ENCODE measurements at regions not wholly inside any gene's neighbourhood (a gene's known extent, or its start where the extent isn't known, plus 50 kb on each side); places are given as distances from the start of the nearest gene placed in this dataset.

DNA sequence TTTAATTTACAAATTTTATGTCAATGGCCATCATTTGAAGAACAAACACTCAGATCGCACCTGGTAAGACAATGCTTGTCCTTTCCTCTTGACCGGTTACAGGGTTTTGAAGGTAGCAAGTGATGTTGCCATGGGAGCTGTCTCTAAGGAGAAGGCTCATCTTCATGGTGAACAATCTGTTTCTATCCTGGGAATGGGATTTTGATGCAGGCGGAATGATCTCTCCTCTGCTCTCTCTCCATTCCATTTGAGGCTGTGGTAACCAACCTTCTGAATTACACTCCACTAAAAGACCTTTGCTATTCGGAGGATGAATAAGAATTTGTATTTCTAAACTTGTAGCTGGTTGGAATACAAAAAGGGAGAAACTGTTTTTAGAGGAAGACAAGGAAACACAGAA is 57.9 kb upstream of the SLC5A9 start:
- DNase-seq (ENCODE audit: low read depth) = no peak

DNA sequence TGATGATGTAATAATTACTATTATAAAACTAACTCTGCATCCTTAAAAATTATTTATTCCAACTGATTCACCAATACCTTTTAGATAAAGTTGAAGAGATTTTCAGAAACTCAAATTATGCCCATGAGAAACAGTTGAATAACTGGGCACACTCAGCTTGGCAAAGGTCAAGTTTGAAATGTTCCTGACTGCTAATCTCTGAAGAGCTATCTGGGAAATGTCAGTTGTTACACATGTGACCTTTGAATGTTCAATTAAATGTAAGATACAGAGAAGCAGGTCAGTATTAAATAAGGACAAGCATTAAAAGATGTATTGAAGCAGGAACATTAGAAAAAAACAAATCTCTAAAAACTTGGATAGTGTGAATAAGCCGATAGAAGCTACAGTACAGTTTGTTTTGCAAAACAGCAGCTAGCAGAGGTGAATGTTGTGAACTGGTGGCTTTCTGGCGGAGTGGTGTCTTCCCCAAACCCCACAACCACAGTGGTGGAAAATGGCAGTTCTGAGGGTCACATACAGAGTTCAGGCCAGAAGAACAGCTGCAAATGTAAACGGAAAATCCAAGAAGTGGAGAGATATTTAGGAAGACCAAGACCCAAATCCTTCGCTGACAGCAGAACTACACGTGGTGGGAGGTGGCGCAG is 61.9 kb upstream of the SLC5A9 start:
- DNase-seq (ENCODE audit: low read depth) = no peak

DNA sequence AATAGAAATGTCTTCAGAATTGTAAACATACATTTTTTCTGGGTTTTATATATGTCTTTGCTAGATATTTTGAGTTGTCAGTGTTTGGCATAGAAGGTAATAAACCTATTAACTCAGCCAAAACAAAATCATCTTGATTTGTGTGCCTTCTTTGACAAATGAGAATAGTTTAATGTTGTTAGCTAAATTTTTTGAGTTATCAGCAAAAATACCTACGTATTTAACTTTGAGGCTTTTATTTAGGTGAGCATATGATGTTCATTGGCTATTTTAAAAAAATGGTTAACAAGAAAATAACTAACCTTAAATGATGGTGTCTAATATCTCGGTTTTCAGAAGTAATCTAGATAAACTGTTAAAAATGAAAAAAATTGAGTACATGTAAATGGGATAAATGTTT is 83.2 kb upstream of the SLC5A9 start:
- DNase-seq (ENCODE audit: low read depth) = no peak

DNA sequence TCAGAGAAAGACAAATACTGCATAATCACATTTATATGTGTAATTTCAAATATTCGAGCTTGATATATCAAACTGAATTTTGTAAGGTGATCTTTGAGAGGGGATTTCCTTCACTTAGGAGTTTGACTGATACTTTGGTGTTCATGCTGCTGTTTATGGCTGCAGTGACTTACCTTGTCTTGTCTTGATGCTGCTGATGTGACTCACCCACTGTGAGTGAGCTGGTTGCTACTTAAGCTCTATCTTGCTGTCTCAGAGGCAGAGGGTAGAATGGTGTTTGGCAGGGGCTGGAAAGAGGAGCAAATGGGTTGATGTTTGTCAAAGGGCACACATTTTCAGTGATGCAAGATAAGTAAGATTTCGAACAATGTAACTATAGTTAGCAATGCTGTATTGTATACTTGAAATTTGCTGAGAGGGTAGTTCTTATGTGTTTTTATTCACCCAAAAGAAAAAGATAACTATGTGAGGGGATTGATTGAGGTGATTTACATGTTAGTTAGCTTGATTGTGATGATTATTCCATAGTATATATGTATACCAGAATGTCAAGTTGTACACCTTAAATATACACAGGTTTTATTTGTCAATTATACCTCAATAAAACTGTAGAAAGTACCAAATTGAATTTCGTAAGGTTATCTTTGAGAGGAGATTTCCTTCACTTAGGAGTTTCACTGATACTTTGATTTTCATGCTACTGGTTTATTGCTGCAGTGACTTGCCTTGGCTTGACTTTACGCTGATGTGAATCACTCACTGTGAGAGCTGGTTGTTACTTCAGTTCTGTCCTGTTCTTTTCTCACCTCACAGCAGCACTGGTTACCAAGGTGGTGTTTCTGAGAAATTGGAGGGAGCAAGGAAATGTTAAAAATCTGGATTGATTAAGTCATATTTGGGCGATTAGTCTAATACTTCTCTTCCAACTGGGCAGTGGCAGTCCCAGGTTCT is 94.5 kb upstream of the SLC5A9 start:
- DNase-seq (ENCODE audit: low read depth) = no peak

DNA sequence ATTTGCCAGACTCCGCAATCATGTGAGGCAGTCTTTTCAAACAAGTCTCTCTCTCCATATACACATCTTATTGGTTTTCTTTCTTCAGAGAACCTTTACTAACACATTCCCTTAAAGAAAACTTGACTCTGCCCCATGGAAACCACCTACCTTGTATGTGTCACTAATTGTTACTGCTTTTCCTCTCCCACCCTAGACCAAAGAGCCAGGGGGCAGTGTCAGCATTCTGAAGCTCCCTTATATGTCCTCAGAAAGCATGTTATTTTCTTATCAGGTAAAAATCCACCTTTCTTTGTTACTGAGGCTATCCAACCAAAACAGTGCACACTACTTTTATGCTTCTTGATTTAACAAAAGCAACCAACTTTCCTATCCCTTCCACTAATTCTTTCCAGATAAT is 98.9 kb upstream of the SLC5A9 start:
- DNase-seq (ENCODE audit: low read depth) = no peak

DNA sequence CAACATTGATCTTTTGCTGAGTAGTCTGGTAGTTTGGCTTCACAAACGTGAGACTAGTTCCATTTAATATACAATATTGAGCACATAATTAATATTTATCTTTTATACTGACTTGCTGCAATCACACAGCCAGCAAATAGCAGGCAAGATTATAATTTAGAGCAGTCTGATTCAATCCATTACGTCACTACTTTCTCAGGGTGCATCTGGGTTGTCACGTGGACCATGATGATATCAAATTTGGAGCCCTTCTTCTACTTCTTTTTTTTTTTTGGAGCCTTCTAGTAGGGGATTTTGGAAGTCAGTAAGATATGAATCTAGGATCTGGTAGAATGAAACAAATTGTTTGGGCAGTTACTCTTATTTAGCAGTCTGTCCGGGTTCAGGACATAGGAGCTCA is 100.6 kb upstream of the SLC5A9 start:
- DNase-seq (ENCODE audit: low read depth) = no peak

DNA sequence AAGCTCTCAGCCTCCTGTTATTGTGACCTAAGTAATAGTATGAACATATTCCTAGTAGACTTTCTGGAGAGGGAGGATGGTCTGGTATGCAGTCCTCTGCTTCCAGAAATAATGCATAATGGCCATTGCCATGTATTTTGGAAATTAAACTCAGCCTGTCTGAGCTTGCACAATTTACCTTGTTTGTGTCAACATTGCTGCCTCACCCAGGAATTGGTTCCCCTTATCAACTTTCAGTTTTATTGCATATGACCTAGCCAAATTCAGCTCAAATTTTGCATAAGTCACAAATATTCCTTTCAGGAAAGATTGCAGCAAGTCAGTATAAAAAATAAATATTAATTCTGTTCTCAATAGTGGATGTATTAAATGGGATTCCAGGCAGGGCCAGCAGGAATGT is 101.9 kb upstream of the SLC5A9 start:
- DNase-seq (ENCODE audit: low read depth) = no peak

DNA sequence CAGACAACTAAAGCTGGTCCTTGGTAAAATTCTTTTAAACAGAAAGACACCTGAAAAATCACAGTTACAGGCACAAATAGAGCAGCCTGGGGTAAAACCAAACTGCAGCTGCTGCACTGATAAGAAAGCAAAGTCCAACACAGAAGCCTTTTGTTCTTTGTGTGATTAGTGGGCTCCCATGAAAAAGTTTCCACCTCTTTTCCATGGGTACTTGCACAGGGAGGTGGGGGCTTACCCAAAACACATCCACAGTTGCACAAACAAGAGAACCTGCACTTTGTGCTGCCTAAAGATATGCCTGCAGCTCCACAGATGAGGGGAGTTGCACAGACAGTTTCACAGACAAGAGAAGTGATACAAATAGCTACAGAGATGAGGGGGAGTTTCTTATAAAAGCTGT is 106.7 kb upstream of the SLC5A9 start:
- no peak for DNase-seq (ENCODE audit: low read depth)

DNA sequence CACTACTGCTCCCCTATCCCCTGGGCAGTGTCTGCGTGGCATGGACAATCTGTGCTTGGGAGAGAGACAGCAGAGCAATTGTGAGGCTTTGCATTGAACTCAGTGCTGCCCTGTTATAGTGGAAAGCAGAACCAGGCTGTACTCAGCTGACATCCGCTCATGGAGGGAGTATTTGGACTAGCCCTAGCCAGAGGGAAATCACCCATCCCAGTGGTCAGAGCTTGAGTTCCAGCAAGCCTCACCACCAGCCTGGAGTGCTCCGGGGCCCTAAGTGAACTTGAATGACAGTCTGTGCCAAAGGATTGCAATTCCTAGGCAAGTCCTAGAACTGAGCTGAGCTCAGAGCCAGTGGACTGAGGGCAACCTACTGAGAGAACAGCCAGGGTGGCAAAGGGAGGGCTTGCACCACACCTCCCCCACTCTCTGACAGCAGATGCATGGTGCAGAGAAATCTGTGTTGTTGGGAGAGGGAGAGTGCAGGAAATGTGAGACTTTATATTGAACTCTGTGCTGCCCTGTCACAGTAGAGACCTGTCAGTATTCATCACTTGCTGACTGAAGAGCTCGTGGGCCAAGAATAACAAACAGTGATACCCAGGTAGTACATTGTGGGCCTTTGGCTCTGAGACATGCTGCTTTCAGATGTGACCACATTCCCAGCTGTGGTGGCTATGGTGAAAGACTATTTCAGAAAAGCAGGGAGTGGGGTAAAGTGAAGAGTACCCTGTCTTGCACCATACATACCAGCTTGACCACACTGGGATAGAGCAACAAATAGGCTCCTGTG is 107.7 kb upstream of the SLC5A9 start:
- DNase-seq (ENCODE audit: low read depth) = no peak

DNA sequence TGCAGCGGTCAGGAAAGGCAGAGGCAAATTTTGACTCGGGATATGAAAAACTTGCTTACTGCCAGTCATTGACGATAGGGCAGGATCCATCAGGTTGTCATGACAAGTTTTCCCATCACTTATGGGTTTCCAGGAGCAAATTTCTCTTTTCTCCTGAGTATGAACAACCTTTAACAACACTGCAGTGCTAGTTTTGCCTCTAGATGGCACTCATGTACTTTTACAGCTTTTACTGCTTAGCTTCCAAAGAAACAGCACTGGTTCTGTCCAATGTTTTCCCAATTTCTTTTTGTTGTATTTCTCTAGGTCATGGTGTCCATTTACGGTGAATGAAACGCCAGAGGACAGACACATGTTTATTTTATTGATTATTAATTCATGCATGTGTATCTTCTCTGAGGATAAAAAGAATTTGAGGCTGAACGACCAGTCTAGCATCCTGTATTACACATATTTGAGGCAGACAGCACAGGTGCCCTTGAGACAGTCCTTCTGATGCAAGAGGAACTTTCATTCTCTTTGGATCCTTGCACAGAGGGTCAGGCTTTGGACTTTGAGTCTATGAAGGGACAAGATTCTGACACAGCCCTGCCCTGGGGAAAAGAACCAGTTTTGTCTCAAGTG is 112.3 kb upstream of the TRABD2B start:
- peak; percentile 44 for DNase-seq (ENCODE audit: low read depth)

DNA sequence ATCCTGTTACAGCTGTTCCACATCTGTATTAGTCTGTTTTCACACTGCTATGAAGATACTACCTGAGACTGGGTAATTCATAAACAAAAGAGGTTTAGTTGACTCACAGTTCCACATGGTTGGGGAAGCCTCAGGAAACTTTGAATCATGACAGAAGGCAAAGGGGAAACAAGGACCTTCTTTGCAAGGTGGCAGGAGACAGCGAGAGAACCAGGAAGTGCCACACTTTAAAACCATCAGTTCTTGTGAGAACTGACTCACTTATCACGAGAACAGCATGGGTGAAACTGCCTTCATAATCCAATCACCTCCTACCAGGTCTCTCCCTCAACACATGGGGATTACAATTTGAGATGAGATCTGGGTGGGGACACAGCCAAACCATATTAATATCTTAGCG is 110.3 kb upstream of the TRABD2B start:
- DNase-seq (ENCODE audit: low read depth) = no peak

DNA sequence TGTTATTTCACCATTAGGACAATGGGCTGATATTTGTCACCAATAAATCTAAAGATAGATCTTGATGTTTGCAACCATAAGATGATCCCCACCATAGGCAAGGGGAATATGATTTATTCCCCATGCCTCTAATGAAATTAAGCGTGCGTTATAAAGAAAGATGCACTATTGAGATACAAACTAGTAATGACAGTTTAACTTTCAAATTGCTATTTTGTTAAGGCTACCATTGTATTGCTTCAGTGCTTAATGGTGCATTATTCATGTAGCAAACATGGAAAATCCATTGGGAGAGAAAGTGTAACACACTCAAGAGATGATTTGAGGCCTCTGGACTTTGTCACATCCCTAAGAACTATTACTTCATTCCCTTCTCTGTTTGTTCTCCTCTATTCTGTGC is 108.9 kb upstream of the TRABD2B start:
- no peak for DNase-seq (ENCODE audit: low read depth)

DNA sequence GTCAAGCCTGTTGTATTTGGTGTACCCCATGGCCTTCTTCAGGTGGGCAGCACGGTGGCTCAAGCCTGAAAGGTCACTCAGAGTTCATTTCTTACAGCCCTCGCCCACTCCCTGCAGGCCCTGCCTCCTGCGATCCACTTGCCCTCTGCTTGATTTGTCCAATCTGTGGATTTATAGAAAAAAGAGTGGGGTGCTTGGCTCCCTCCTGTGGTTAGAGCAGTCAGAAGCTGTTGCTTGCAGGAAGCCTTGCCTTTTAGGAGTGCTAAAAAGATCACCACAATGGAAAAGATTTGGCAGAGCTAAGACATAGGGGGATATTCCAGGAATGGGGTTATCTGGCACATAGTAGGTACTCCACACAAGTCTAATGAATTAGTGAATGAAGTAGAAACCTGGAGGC is 108.0 kb upstream of the TRABD2B start:
- no peak for DNase-seq (ENCODE audit: low read depth)

DNA sequence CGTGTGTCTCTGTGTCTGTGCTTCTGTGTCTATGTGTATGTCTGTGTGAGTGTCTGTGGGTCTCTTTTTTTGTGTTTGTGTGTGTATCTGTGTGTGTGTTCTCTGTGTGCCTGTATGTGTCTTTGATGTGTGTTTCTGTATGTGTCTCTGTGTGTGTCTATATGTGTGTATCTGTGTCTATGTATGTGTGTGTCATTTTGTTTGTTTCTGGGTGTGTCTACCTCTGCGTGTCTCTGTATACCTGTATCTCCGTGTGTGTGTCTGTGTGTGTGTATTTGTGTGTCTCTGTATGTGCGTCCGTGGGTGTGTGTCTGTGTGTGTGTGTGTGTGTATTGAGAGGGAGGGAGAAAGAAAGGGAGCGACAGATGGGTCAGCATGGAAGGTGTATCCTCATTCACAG is 106.3 kb upstream of the TRABD2B start:
- no peak for DNase-seq (ENCODE audit: low read depth)

DNA sequence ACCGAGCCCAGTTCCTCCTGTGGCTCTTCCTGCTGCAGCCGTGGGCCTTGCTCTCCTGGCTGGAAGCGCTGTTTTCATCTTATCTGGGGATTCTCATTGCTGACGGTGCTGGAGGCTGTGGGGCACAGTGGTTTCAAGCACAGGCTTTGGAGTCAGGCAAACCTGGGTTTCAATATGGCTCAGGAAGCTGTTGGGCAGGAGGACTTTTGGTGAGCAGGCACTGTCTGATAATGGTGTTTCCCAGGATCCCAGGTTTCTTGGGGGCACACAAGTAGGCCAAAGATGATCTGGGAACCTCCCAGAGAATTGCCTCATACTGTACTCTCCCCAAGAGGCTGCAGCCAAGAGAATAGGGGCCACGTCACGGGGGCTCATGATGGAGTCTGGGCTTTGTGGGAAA is 105.6 kb upstream of the TRABD2B start:
- DNase-seq (ENCODE audit: low read depth) = no peak

DNA sequence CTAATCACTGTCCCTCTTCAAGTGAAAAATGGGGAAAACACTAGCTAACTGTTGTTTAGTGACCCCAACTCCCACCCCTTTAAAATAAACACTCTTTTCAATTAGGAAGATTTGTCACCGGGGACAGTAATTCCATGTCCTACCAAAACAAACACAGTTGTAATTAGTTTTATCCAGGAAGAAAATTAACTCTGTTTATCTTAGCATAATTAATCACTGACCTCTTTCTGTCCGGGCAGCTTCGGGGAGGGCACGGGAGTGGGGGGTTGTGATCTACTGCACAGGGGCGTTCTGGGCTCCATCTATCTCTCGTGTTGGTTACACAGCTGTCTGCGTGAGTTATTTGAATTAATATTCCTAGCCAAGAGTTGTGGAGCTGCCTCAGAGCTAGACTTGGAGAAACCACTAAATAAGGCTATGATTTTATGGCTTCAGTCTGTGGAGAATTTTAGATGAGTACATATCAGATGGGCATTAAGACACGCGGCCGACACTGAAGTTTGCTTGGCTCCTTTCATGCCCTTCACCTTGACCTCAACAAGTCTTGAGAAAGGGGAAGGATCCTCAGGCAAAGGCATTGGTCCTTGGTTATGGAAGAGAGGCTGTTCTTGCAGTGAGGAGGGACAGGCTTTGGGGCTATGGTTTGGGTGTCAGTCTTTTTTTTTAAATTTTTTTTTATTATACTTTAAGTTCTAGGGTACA is 102.0 kb upstream of the TRABD2B start:
- no peak for DNase-seq (ENCODE audit: low read depth)

DNA sequence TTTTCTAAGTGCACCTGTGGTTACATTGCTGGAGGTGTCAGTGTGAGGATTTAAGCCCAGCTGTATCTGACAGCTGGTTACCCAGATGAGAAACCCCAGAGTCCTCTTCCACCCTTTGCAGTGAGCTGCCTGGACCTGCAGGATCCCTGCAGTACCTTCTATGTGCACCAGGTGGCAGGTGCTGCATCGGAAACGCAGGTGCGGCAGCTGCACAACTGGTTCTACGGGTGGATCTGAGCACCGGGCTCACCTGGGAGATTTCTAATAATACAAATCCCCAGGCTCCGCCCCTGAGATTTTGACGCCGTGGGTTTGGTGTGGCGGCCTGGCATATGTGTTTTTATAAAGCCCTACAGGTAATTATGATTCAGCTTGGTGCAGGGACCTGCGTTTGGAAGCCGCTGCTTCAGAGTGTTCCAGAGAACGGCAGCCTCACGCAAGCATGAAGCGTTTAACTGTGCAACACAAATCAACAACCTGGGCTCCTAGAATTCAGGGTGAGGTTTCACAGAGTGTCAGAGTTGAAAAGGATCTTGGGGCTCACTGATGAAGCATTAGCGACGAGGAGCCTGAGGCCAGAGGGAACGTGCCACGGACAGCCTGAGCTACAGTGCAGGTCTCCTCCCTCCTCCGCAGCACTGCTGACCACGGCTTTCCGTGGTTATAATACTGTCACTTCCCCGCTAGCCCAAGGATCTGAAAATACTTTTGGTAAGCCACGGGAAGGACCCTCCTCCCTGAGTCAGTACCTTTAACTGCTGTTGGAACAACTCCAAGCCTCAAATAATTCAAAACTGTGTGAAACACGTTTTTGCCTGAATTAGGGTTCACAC is 96.7 kb upstream of the TRABD2B start:
- DNase-seq (ENCODE audit: low read depth) = no peak

DNA sequence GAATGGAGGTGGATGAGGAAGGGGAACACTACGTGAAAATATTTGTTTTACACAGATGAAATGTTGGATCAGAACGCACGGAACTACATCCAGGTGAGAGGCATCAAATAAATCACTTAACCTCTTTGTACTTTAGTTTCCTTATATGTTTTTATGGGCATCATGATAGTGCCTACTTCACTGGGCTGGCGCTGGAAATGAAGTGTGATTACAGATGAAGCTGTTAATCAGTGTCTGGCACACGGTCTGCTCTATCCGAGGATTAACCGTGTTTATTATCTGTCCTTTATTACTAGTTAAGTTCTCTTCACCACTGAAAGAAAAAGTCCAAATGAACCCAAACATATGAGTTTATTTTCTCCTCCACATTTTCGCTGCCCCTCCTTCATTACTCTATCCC is 96.0 kb upstream of the TRABD2B start:
- no peak for DNase-seq (ENCODE audit: low read depth)

DNA sequence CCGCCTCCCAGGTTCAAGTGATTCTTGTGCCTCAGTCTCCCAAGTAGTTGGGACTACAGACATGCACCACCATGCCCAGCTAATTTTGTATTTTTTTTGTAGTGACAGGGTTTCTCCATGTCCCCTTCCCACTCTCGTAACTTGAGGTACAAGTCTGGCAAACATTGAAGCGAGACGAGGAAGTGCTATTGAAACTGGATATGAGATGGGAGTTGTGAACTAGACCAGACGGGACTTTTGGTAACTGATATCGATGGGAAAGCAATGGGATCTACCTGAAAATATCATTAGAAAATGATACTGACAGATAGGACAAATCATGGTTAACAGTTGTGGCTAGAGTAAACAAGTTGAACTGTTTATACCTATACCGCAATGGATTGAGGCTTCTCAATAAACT is 95.2 kb upstream of the TRABD2B start:
- DNase-seq (ENCODE audit: low read depth) = no peak

DNA sequence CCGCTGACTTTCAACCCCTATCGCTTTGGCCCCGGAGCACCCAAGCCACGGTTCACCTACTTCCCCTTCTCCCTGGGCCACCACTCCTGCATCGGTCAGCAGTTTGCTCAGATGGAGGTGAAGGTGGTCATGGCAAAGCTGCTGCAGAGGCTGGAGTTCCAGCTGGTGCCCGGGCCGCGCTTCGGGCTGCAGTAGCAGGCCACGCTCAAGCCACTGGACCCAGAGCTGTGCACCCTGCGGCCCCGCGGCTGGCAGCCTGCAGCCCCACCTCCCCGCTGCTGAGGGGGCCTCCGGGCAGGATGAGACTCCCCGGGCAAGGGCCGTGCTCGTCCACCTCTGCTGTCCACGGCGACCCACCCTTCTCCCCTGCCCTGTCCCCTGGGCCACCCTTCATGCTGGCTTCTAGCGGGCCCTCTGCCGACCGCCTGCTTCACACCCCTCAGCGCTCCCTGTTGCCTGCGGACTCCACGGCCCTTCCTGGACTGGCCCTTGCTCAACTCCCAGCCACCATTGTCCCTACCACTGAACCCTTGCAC is 92.2 kb upstream of the TRABD2B start:
- no peak for DNase-seq (ENCODE audit: low read depth)

Measured in forelimb muscle (tissue), 1 donor.